DOHH2 (cell line): ENCODE measurements at regions not wholly inside any gene's neighbourhood (a gene's known extent, or its start where the extent isn't known, plus 50 kb on each side); places are given as distances from the start of the nearest gene placed in this dataset.

ENCODE experiments used
- H3F3A ChIP-seq: fragments of 200-600 bp; sonication (generic), shearing (Covaris generic); 2 replicates; pipeline ENCODE4 v1.6.0; 2016; ENCODE audit warnings: antibody characterized with exemption, mild to moderate bottlenecking; ENCODE audit not compliant: control insufficient read depth, insufficient read depth
- H3K27ac ChIP-seq: fragments of 200-600 bp; sonication (generic); 2 replicates; pipeline ENCODE4 v1.5.1; 2014; ENCODE audit warnings: low read depth, mild to moderate bottlenecking, low read length, moderate library complexity
- H3K27me3 ChIP-seq: fragments of 200-600 bp; sonication (generic); 2 replicates; pipeline ENCODE4 v1.6.1; 2014; ENCODE audit warnings: mild to moderate bottlenecking, low read length, mixed read lengths; ENCODE audit not compliant: control insufficient read depth
- H3K36me3 ChIP-seq: fragments of 200-600 bp; sonication (generic); 2 replicates; pipeline ENCODE4 v1.6.1; 2014; ENCODE audit warnings: mild to moderate bottlenecking, low read length, moderate library complexity, mixed read lengths; ENCODE audit not compliant: control insufficient read depth
- H3K4me1 ChIP-seq: fragments of 200-600 bp; sonication (generic); 2 replicates; pipeline ENCODE4 v1.6.1; 2014; ENCODE audit warnings: mild to moderate bottlenecking, low read length, mixed read lengths; ENCODE audit not compliant: control insufficient read depth
- H3K4me2 ChIP-seq: fragments of 200-600 bp; sonication (generic); 2 replicates; pipeline ENCODE4 v1.6.0; 2014; ENCODE audit warnings: mild to moderate bottlenecking, low read length, moderate library complexity
- H3K4me3 ChIP-seq: fragments of 200-600 bp; sonication (generic); 2 replicates; pipeline ENCODE4 v1.5.1; 2014; ENCODE audit warnings: mild to moderate bottlenecking, low read length, mixed read lengths
- H3K79me2 ChIP-seq: fragments of 200-600 bp; sonication (generic); 2 replicates; pipeline ENCODE4 v1.6.1; 2014; ENCODE audit warnings: mild to moderate bottlenecking, low read length, mixed read lengths; ENCODE audit not compliant: control insufficient read depth
- H3K9me2 ChIP-seq: fragments of 200-600 bp; sonication (generic); replicated peaks from 2 replicates; pipeline ENCODE4 v1.6.1; 2014; ENCODE audit warnings: mild to moderate bottlenecking, low read length, mixed read lengths; ENCODE audit not compliant: control insufficient read depth
- H3K9me3 ChIP-seq: fragments of 200-600 bp; sonication (generic); 2 replicates; pipeline ENCODE4 v1.6.1; 2014; ENCODE audit warnings: antibody characterized with exemption, low read length, mixed read lengths; ENCODE audit not compliant: control insufficient read depth, insufficient read depth
- H4K20me1 ChIP-seq: fragments of 200-600 bp; sonication (generic); 2 replicates; pipeline ENCODE4 v1.6.0; 2014; ENCODE audit warnings: low read depth, mild to moderate bottlenecking, antibody characterized with exemption, low read length, moderate library complexity; ENCODE audit not compliant: control insufficient read depth, insufficient read depth
- CTCF ChIP-seq: fragments of 200-600 bp; sonication (generic); IDR thresholded peaks from one replicate; pipeline ENCODE4 v1.5.1; 2014; ENCODE audit warnings: antibody characterized with exemption, mild to moderate bottlenecking, low read depth, low read length; ENCODE audit not compliant: poor library complexity, severe bottlenecking
- EZH2phosphoT487 ChIP-seq: fragments of 200-600 bp; sonication (generic); IDR thresholded peaks from 2 replicates; pipeline ENCODE4 v1.6.1; 2017; ENCODE audit warnings: borderline replicate concordance, mild to moderate bottlenecking, antibody characterized with exemption, low read length, moderate library complexity, mixed read lengths

- Histone ChIP-seq H3F3A (no peaks in the 10 kb centered on the region), H3K9me2 (no peaks in the 10 kb centered on the region), H3K79me2 (no peaks in the 10 kb centered on the region), H3K4me1 (peaks cover 3% of the 10 kb centered on the region; the same call in 1 of the 2 replicates), H3K4me3 (no peak overlapping the region), H3K4me2 (no peak overlapping the region), H3K27me3 (no peaks in the 10 kb centered on the region), H3K36me3 (no peaks in the 10 kb centered on the region), H3K9me3 (no peaks in the 10 kb centered on the region), H4K20me1 (no peaks in the 10 kb centered on the region), H3K27ac (no peak overlapping the region)
- no peak for TF ChIP-seq EZH2phosphoT487
- TF ChIP-seq CTCF: no peak
Observed at GRCh38 chr6:45816674-45817297, 198.9 kb downstream of the CLIC5 start.

- Histone ChIP-seq H3K27ac (no peak overlapping the region), H3K4me2 (no peak overlapping the region)
Observed at GRCh38 chr6:45815466-45816125, 200.1 kb downstream of the CLIC5 start.

GRCh38 chr6:45814772-45815171 lies 200.9 kb downstream of the CLIC5 start:
- Histone ChIP-seq H3K27me3 (no peaks in the 10 kb centered on the region; the same call in 1 of the 2 replicates), H3K4me3 (no peak overlapping the region), H3K4me2 (no peak overlapping the region), H3K9me3 (no peaks in the 10 kb centered on the region), H3F3A (no peaks in the 10 kb centered on the region), H3K27ac (no peak overlapping the region), H3K4me1 (peaks cover 3% of the 10 kb centered on the region; the same call in 1 of the 2 replicates), H3K9me2 (no peaks in the 10 kb centered on the region), H3K79me2 (no peaks in the 10 kb centered on the region), H4K20me1 (no peaks in the 10 kb centered on the region), H3K36me3 (no peaks in the 10 kb centered on the region)
- TF ChIP-seq EZH2phosphoT487 (no peak), CTCF (no peak)

More at GRCh38 chr6:45815466-45816125, 200.1 kb downstream of the CLIC5 start:
- Histone ChIP-seq H3F3A (no peaks in the 10 kb centered on the region), H3K36me3 (no peaks in the 10 kb centered on the region), H3K4me1 (peaks cover 3% of the 10 kb centered on the region; the same call in 1 of the 2 replicates), H3K9me3 (no peaks in the 10 kb centered on the region), H3K9me2 (no peaks in the 10 kb centered on the region), H3K4me3 (no peak overlapping the region), H4K20me1 (no peaks in the 10 kb centered on the region), H3K79me2 (no peaks in the 10 kb centered on the region), H3K27me3 (no peaks in the 10 kb centered on the region; the same call in 1 of the 2 replicates)
- no peak for TF ChIP-seq CTCF
- no peak for TF ChIP-seq EZH2phosphoT487
